Mucosa of stomach (tissue), 1 donor: ENCODE measurements at regions not wholly inside any gene's neighbourhood (a gene's known extent, or its start where the extent isn't known, plus 50 kb on each side); places are given as distances from the start of the nearest gene placed in this dataset.

Experiments
- H3K27me3 ChIP-seq: one replicate; pipeline ENCODE4 v1.7.0; 2013; ENCODE audit warnings: mild to moderate bottlenecking, low read length; ENCODE audit not compliant: control insufficient read depth, insufficient read depth
- H3K36me3 ChIP-seq: one replicate; pipeline ENCODE4 v1.7.0; 2013; ENCODE audit warnings: low read length; ENCODE audit not compliant: control insufficient read depth, insufficient read depth
- H3K4me1 ChIP-seq: one replicate; pipeline ENCODE4 v1.7.0; 2013; ENCODE audit warnings: mild to moderate bottlenecking, low read length; ENCODE audit not compliant: control insufficient read depth, insufficient read depth
- H3K4me3 ChIP-seq: one replicate; pipeline ENCODE4 v1.7.0; 2013; ENCODE audit warnings: low read length
- H3K9ac ChIP-seq: one replicate; pipeline ENCODE4 v1.7.0; 2013; ENCODE audit warnings: mild to moderate bottlenecking, low read length, moderate library complexity
- H3K9me3 ChIP-seq: one replicate; pipeline ENCODE4 v1.7.0; 2013; ENCODE audit warnings: mild to moderate bottlenecking, low read length, moderate library complexity; ENCODE audit not compliant: control insufficient read depth
- donor health status: Pancreatic carcinoma.

DNA sequence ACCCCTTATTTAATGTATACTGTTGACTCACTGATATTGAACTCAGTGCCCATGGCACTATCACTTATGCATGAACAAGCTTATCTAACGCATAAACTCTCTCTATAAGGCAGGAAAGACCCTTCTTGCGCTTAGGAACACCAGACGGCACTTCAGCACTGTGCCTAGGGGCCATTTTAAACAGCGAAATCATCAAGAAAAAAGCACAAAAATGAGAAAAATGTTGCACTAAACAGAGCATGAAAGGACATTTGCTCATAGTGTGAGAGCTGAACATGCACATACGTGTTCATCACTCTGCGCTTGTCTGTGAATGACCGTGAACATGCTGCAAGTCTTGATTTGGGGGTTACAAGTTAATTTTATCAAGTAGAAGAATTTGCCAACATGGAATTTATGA, 109.6 kb downstream of the WDR11 start:
- Histone ChIP-seq H3K4me3 (no peak overlapping the region), H3K9me3 (no peaks in the 10 kb centered on the region), H3K9ac (no peak overlapping the region), H3K36me3 (no peaks in the 10 kb centered on the region), H3K27me3 (no peaks in the 10 kb centered on the region), H3K4me1 (peaks cover 9% of the 10 kb centered on the region)

DNA sequence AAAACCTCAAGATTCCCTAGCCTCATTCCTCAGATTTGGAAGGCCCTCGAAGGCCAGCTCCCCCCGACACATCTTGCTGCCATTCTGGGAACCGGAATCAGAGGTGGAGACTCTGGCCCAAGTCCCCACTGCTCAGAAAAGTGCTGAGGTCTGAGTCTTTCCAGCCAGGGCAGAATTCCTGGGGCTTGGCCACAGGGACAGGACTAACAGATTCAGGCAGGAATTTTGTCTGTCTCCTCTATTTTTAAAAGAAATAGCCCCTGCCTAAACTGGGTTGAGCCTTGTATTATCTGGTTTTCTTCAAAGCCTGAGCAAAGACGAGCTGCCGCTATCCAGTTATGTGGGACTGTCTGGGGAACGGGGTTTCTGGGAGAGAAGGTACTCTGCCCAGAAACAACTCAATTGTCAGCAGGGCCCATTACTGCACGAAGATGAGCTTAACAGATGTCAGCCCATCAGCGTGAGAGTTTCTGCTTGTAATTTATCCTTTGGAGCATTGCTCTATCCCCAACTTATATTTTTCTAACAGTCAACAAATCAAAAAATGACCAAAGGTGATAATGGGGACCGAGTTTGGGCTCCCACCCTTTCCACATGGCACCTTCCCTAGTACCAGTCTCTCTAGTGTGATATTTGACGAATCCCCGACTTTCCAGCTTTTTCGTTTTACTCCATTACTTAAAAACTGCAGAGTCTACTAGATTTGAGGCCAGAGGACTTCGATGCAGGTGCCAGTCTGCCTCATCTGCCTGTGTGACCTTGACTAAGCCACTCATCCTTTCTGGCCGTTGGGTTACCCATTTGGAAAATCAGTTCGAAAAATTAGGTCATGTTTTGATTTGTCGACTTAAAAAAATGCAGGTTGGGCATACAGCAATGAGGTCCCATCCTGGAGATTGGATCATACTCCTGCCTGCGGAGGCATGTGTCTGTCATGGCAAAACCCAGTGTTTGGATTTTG, 110.9 kb downstream of the WDR11 start:
- no peak overlapping the region for H3K9ac ChIP-seq
- H3K9me3 ChIP-seq = no peaks in the 10 kb centered on the region
- no peak overlapping the region for H3K4me3 ChIP-seq
- peaks cover 9% of the 10 kb centered on the region for H3K4me1 ChIP-seq
- H3K36me3 ChIP-seq = no peaks in the 10 kb centered on the region
- H3K27me3 ChIP-seq = no peaks in the 10 kb centered on the region

DNA sequence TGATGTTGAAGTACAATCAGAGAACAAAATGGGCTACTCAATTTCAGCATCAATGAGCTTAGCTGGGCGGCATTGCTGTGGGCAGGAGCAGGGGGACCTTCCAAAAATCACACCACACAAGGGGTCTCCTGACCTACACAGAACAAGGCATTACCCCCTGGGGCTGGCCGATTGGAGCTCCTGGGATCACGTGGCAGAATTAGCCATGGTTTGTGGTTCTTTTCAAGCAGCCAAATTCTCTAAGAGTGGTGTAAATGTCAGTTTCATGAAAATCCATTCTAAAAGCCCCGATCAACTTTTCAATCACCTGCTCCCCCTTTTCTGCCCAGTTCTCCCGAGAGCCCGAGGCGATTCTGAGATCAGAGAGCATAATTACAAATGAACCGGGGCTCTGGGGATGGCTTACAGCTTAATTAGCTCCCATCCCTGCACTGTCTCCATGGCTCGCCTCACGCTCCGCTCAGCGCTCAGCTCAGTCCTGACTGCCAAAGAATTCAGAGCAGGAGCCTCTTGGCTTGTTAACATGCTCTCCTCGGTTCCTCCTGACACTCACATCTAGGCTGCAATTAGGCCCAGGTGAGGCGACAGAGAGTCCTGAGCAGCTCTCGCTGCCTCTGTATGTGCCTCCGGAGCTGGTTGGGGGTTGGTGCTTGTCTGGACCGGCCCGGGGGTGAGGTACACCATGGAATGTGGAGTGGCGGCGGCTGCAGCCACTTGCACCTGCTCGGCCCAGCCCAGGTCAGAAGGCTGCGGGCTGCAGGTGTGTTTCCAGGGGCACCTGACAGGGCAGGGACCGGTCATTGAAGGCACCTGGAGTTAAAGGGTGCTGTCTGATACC, 111.8 kb downstream of the WDR11 start:
- Histone ChIP-seq H3K4me3 (no peak overlapping the region), H3K9ac (no peak overlapping the region), H3K27me3 (no peaks in the 10 kb centered on the region), H3K9me3 (no peaks in the 10 kb centered on the region), H3K4me1 (peaks cover 9% of the 10 kb centered on the region), H3K36me3 (no peaks in the 10 kb centered on the region)

DNA sequence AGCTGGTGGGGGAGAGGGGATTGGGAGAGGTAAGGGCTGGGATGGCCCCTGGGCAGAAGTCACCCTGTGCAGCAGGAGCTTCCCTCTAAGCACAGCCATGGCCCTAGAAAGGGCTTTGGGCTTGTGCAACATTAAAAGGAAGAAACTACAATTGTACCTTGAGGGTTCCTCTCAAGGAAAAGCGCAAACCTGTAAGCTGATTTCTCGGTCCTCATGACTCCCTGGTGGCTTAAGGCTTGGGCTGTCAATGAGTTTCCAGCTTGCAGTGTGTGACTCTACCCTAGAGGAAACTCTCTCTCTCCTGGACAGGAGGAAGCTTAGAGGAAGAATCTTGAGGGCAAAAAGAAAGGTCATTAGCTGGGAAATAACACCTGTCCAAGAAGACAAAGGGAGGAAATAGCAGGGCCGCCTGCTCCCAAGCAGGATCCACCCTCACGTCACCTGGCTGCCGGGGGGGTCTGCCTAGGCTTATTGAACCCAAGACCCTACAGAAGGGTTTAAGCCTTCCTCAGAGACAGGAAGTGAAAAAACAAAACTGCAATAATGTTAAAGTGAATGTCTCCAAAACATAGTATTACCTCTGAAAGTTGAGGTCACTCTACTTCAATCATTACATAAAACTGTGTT, 112.5 kb downstream of the WDR11 start:
- H3K4me1 ChIP-seq = peaks cover 9% of the 10 kb centered on the region

DNA sequence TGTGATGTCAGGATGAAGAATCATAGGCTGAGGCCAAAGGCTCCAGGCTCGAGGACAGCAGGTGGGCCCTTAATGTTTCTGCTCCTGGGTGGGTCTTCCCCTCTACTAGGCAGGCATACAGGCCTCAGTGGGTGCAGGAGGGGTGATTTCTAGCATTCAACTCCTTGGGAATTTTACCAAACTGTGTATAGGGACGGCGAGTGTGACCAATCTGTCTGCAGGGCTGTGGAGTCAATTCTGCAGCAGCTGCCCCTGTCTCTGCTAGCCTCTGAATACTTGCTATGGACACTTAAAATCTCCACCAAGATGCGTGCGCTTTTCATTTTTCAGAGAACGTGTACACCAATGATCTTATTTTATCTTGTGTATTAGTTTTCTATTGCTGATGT, 115.5 kb downstream of the WDR11 start:
- peaks cover 13% of the 10 kb centered on the region for H3K4me1 ChIP-seq
- H3K4me3 ChIP-seq = no peak overlapping the region
- no peaks in the 10 kb centered on the region for H3K36me3 ChIP-seq
- H3K9me3 ChIP-seq = no peaks in the 10 kb centered on the region
- H3K27me3 ChIP-seq = no peaks in the 10 kb centered on the region
- no peak overlapping the region for H3K9ac ChIP-seq

More for the DNA sequence above, 112.5 kb downstream of the WDR11 start:
- H3K36me3 ChIP-seq = no peaks in the 10 kb centered on the region
- H3K27me3 ChIP-seq = no peaks in the 10 kb centered on the region
- H3K4me3 ChIP-seq = no peak overlapping the region
- no peaks in the 10 kb centered on the region for H3K9me3 ChIP-seq
- H3K9ac ChIP-seq = no peak overlapping the region

DNA sequence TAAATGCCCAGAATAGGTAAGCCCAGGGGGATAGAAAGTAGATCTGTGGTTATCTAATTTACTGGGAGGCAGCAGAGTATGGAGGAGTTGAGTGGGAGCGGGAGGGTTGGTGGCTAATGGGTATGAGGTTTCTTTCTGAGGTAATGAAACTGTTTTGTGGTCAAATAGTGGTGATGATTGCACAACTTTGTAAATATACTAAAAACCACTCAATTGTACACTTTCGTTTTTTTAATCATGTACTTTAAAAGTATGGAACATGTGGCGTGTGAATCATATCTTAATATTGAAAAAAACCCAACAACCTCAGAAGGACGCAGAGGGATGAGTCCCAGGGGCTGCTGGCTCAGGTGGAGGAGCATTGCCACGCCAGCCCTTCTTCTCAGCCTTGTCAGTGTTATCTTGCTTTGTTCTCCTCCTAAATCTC, 118.1 kb downstream of the WDR11 start:
- H3K36me3 ChIP-seq = no peaks in the 10 kb centered on the region
- peaks cover 5% of the 10 kb centered on the region for H3K4me1 ChIP-seq
- no peak overlapping the region for H3K4me3 ChIP-seq
- no peak overlapping the region for H3K9ac ChIP-seq
- H3K27me3 ChIP-seq = no peaks in the 10 kb centered on the region
- H3K9me3 ChIP-seq = no peaks in the 10 kb centered on the region

DNA sequence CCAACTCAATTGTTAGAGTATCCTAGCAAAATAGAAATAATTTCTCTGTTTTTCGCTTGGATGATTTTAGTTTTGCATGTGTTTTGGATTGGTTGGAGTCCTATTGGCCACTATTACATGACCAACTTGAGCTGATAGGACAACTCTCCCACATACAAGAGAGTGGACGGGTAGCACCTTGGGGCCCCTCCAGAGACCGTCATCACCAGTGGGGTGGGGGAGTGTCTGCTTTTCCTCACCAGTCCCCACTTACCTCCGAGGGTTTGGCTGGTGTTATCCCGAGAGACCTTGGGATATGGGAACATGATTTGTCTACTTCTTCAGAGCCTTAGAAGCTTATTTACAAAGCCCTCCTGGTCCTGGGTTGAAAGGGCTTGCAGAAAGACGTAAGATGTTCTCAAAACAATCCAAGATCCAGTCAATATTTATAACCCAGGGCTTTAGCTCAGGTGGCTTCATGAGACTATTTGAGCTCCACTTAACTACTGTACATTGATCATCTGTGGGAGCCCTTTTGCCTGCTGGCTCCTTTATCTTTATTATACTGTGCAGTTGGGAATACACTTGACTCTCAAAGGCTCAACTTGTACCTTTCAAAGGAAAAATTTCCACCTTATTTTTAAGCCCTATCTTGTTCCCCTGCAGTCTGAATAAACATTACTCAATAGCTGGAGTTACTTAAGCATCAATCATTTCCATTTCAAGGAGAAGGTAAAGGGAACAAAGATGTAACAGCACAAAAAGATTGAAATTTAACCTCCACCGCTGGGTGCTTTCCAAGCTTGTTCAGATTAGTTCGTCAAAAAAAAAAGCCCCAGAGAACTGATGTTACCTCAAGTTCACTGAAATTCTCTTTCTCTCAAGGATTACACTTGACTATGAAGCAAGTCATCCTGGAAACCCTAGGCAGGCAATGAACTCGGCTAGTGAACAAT, 119.7 kb downstream of the WDR11 start:
- no peaks in the 10 kb centered on the region for H3K27me3 ChIP-seq
- H3K36me3 ChIP-seq = no peaks in the 10 kb centered on the region
- no peak overlapping the region for H3K9ac ChIP-seq
- H3K4me3 ChIP-seq = no peak overlapping the region
- H3K9me3 ChIP-seq = no peaks in the 10 kb centered on the region
- peaks cover 5% of the 10 kb centered on the region for H3K4me1 ChIP-seq

DNA sequence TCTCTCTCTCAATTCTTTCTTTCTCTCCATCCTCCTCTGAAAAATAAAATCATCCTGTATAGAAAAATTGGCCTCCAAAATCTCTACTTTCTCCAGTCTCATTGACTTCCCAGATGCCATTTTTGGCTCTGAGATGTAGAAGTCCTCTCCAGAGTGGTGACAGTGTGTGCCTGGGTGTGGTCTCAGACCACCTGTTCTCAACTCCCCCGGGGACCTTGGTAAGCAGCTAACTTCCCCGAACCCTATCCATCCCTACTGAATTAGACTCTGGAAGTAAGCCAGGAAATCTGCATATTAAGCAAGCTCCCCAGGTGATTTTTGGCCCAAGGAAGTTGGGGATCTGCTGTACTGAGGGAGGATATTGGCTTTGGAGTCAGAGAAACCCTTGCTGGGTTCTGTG, 120.5 kb downstream of the WDR11 start:
- Histone ChIP-seq H3K9me3 (no peaks in the 10 kb centered on the region), H3K27me3 (no peaks in the 10 kb centered on the region), H3K36me3 (no peaks in the 10 kb centered on the region), H3K4me3 (no peak overlapping the region), H3K9ac (no peak overlapping the region), H3K4me1 (peaks cover 5% of the 10 kb centered on the region)

DNA sequence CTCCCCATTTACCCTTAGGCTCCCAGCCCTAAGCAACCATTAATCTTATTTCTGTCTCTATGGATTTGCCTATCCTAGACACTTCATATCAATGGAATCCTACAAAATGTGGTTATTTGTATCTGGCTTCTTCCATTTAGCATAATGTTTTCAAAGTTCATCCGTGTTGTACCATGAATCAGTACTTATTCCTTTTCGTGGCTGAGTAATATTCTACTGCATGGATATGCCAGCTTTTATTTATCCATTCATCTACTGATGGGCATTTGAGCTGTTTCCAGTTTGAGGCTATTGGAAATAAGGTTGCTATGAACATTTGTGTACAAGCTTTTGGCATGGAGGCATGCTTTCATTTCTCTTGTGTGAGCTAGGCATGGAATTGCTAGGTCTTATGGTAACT, 121.1 kb downstream of the WDR11 start:
- Histone ChIP-seq H3K4me1 (peaks cover 5% of the 10 kb centered on the region), H3K9ac (no peak overlapping the region), H3K36me3 (no peaks in the 10 kb centered on the region), H3K9me3 (no peaks in the 10 kb centered on the region), H3K4me3 (no peak overlapping the region), H3K27me3 (no peaks in the 10 kb centered on the region)

DNA sequence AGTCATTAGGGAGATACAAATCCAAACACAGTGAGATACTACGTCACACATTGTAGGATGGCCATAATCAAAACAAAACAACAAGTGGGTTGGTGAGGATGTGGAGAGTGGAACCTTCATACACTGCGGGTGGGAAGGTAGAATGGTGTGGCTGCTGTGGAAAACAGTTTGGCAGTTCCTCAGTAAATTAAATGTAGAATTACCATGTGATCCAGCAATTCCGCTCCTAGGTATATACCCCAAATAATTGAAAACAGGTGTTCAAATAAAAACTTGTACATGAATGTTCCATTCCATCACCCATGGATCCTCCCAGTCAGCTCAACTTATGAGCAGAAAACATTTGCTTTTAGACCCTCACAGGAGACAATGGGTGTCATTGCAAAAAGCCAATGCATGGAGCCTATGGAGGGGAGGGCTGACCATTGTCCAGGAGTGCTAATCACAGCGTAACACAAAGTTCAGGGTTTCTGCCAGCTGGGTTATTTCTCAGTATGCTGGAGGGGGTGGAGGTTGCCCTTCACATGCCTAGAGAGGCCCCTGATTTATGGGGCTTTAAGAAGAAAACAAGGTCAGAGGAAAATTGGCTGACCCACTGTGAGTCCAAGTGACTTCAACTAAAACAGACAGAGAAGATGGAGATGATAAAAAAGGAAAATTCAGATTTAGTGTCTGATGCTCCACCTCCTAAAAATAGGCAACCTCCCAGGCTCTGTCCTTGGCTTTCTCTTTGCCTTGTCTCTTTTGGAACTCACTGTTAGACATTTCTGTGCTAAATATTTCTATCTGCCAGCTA, 124.1 kb downstream of the WDR11 start:
- Histone ChIP-seq H3K9ac (no peak overlapping the region), H3K27me3 (no peaks in the 10 kb centered on the region), H3K9me3 (no peaks in the 10 kb centered on the region), H3K4me1 (peaks cover 19% of the 10 kb centered on the region), H3K36me3 (no peaks in the 10 kb centered on the region), H3K4me3 (no peak overlapping the region)

DNA sequence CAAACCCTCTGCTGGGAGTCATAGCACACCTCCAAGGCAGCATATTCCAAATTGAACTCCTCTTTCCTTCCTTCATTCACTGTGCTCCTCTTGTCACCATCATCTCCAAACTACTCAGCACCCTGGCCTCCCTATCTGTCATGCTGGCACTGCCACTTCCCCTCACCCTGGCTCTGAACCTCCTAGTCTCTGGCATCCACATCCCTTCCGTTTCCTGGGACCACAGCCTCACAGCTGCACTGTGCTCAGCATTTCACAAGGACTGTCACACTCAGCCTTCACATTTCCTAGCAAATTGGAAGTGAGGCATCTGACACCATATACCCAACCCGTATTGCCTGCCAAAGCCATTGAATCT, 124.7 kb downstream of the WDR11 start:
- Histone ChIP-seq H3K4me1 (peaks cover 21% of the 10 kb centered on the region), H3K4me3 (no peak overlapping the region), H3K9ac (no peak overlapping the region), H3K9me3 (no peaks in the 10 kb centered on the region), H3K27me3 (no peaks in the 10 kb centered on the region), H3K36me3 (no peaks in the 10 kb centered on the region)
